ENCODE measurements at regions not wholly inside any gene's neighbourhood (a gene's known extent, or its start where the extent isn't known, plus 50 kb on each side); places are given as distances from the start of the nearest gene placed in this dataset.

DNA sequence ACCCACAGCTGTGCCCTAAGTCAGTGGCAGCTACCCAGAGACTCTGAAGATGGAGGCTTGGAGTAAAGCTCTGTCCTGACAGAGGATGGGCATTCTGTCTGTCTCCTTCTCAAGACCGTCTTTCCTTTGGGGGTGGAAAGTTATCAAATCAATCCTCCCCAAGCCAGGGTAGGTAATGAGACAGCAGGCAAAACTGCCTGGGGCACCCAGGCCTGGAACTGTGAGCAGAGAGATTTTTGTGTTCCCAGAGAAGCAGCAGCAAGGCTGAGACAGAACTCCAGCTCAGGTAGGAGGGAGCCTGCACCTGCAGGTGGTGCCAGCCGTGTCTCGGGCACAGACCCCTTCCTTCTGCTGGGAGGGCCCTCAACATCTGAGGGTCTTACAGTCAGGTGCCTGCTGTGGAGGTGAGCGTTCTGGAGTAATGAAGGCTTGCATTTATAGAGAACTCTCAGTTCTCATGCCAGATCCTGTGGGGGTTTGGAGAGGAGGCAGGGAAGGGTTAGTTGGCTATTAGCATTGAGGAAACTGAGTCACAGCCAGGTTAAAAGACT lies 95.6 kb downstream of the RIPK4 start:
- no peak for FAIRE-seq

DNA sequence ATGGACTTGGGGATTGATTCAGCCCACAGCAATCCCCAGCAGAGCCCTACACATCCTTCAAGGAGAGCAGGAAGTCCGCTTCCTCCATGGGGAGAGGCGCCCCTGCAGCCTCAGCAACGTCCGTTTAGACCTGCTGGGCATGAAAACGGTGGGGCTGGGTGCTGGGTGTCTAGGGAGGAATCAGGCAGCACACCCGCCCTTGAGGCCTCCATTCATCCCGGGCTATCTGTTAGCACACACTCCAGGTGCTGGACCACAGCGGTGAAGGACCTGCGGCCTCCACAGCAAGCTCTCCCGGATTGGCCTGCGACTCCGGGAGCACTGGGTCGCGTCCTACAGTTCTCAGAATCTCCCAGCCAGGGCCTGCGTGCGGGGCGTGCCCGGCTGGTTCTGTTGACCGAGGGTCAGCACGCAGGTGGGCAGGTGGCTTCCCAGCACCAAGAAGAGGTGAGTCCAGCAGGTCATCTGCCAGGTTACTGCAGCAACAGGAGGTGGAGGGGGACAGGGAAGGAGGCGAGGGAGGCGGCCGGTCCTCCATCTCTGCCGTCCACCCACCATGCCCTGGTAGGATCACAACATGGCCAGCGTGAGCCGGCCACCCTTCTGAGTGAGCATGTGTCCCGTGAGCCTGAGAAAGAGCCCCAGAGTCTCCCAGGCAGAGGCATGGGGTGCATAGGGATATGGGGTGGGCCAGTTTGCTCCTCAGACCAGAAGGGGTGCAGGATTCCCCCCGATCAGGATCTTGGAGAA lies 96.6 kb downstream of the RIPK4 start:
- no peak for FAIRE-seq

DNA sequence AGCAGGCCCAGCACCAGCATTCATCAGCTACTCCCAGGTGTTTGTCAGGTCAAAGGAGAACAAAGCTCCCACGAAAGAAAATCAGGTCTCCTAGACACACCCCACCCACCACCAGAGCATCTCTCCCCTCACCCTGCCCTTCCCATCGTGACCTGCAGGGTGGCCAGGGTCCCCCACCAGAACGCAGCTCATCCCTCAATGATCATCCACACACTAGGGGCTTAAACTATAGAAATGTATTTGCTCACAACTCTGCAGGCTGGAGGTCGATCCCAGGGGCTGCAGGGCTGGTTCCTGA lies 97.4 kb downstream of the RIPK4 start:
- no peak for FAIRE-seq

DNA sequence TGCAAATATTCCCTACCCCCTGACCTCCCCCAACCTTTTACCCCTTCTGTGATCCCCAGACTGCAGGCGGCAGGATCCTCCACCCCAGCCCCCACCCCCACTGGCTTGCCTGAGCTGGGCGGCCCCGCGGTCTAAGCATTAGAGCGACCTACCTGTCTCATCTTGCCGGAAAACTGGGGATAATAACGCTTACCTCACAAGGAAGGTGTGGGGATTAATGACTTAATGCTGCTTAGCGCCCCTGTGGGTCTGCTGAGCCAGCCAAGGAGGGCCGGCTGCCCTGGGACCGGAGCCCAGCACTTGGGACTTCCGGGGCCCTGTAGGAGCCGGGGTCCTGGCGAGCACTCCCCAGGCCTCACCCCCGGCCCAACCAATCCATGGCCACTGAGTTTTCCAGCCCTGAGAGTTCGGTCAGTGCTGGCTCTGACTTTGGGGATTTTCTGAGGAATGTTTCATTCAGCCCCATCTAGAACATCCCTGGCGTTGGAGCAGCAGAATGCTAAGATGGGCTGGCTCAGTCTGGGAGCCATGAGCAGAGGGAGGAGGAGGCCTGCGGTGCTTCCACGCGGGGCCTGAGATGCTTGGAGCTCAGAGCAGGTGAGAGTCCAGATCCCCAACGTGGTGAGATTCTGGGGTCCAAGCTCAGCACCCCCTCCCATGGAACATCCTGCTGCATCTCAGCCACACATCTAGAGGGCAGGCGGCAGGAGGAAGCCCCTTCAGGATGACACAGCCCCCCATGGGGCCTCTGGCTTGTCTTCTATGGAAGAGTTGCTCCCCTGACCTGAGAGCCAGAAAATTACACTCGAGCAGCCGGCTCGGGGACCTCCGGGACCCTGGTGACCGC lies 97.9 kb downstream of the RIPK4 start:
- FAIRE-seq: no peak

DNA sequence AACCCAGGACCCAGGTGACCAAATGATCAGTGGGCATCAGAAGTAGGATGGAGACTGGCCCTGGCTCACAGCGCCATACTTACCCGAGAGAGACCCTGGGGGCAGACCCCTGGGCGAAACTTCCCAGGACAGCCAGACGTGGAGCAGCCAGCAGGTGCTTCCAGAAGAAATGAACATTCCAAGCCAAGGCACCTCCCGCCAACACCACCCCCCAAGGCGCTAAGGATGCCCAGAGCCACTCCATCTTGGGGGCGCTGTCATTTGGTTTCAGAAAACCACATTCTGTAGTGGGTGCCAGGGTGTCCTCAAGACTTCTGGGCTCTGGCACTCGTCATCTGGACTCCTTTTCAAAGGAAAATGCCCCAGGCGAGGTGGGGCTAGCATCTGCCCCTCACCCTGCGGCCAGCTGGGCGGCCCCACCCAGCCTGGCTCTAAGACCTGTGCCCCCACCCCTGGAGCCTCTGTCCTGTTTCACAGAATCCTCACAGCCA lies 98.8 kb downstream of the RIPK4 start:
- FAIRE-seq: no peak

DNA sequence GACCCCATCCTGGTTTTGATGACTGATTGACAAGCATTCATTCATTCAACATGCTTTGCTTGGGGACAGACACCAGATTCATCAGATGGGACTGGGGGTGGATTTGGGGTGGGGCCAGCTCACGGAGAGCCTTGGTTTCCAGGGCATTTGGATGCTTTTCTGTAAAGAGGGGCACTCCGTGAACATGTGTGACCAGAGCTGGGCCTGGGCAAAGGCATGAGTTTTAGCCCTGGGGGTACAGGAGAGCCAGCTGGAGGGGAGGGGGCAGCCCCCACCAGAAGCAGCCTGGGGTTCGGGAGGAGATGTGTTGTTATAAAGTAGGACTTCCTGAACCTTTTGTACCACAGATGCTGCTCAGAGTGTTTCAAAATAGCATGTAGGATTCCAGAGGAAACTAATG lies 99.7 kb downstream of the RIPK4 start:
- no peak for FAIRE-seq

DNA sequence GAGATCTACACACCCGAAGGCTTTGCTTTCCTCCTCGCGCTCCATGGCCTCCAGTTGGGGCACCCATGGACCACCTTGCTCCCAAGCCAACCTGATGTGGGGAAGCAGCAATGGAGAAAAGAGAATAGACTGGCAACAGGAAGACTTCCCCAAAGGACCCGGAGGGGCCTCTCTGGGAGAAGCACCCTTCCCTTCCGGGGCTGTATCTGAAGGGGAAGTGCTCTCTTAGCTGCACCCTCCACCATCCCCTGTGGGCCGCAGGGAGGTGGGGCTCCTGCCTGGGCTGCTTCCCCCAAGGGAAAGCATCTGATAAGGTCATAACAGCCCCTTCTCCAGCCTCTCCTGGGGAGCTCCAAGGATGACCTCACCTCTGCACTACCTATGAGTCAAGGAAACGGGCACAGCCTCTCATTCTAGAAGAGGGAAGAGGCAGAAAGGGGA lies 100.2 kb downstream of the RIPK4 start:
- no peak for FAIRE-seq

DNA sequence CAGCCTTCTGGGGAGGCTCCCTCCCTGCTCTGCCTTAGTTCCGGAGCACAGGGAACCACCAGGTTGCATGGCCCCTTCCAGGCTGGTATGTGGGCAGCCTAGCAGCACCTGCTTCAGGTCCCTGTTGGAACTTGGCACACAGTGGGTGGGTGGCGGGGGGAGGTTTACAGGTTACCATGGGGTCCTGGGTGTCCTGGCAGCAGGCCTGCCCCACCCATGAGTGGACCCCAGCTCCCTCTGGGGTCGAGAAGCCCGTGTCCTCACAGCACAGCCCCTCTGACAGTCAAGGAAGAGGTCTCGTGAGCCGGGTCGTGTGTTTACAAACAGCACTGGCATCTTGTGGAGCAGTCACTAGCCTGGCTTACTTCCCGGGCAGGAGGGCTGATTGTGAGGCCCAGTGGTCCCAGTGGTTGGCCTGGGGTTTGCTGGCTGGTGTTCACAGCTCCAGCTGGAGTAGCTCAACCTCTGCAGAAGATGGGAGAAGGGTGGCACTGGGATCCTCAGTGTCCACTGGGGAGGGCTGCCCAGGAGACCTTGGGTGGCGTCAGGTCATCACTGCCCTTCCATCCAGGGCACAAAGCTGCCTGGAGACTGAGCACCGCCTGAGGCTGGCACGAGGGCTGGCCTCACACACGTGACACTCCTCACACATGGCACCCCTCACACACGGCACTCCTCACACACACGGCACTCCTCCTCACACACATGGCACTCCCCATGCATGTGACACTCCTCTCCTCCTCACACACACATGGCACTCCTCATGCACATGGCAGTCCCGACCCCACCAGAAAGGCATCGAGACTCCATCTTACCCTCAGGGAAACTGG lies 100.9 kb downstream of the RIPK4 start:
- FAIRE-seq: no peak

DNA sequence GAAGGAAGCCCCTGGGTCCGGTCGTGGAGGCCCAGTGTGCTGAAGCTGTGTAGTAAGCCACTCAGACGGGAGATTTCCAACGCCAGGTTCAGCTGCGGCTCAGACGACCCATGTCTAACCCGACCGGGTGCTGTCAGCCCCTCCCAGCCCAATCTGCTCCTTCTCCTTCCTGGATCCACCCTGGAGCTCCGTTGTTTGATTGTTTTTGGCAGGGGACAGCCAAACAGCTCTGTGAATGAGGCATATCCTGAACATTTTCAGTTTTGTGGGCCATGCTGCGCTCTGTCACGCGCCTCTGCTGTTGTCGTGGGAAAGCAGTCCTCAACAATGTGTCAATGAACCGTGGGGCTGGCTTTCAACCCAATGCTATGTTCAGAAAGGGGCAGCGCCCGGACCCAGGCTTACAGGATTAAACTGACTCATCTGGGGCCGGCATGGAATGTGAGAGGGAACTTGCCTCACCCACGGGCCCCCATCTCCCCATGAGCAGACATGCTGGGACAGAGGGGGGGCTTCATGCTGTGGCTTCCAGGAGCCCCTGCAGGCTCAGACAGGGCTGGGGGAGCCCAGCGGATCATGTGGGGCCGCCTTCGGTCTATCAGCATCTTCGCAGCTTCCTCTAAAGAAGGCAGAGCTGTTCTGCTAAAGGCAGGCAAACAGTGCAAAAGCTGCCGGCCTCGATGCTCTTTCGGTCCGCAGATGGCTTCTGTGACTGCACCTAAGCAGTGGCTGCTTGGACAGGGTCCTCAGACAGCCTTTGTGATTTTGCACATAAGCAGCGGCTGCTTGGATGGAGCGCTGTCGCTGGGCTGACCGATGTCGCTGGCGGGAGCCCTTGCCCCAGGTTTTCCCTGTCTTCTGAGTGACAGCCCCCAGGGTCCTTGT lies 101.7 kb downstream of the RIPK4 start:
- no peak for FAIRE-seq

DNA sequence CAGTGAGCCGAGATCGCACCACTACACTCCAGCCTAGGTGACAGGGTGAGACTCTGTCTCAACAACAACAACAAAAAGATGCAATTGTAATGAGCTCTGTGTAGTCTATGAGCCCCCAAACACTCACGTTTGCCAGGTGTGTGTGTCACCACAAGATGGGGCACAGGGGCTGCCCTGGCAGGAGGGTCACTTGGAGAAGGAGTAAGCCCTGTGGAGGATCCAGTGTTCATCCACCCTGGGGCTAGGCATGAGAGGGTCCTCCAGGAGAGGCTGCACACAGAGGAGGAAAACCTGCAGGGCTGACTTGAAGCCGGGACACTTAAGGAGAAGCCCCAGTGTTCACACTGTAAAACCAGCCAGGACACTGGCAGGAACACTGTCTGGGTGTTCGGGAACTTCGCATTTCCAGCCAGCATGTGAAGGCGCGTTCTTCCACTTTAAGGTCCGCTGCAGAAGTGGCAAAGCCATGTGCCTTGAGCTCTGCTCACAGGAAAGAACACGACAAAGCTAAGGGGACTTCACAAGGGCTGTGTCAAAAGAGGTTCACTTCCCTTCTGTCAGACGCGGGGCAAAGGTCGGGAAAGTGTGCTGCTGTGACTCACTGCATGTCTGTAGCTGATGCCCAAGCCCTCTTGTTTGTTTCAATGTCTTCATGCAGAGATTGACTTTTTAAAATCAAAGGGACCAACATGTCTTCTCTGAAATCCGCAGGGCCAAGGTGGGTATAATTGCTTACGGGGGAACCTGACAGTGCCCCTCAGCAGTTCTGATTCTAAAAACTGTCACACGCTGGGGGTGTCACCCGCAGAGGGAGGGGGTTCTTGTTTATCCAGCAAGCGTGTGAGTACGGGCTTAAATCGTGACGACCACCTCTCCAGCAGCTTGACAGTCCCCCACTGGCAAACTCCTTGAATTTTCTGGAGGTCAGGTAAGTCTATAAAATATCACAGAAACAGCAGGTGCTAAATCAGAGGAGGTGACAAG lies 102.8 kb downstream of the RIPK4 start:
- no peak for FAIRE-seq

DNA sequence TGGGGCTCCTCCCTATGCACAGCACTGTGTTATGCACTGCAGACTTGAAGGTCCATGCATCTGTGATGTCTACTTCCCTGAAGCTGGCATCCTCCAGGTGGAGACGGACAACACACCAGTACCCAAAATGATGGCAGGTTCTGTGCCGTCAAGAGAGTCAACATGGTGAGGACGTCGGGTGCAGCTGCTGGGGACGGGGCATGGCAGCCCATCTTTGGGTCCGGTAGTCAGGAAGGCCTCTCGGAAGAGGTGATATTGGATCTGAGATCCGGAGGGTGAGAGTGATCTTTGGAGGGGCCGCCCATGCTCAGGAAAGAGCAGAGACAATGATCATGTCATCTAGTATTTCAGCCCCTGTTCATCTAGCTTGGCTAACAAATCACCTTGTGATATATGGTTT lies 104.1 kb downstream of the RIPK4 start:
- FAIRE-seq: no peak

DNA sequence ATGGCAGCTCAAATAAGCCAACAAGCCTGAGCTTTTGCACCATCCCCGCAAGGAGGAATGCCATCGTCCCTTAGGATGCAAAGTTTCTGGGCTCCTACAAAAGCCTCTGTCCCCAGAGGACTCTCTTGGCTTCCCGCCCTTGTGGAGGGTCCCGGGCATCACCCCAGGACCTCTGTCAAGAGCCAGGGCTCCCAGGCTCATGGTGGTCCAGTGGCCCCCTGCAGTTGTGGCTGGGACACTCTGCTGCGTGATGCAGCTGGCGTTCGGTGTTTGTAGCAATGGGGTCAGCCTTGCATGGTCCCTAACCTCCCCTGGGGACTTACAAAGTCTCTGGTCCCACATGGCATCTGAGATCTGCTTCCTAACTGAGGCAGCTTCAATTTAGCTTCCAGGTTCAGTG lies 104.7 kb downstream of the RIPK4 start:
- no peak for FAIRE-seq

DNA sequence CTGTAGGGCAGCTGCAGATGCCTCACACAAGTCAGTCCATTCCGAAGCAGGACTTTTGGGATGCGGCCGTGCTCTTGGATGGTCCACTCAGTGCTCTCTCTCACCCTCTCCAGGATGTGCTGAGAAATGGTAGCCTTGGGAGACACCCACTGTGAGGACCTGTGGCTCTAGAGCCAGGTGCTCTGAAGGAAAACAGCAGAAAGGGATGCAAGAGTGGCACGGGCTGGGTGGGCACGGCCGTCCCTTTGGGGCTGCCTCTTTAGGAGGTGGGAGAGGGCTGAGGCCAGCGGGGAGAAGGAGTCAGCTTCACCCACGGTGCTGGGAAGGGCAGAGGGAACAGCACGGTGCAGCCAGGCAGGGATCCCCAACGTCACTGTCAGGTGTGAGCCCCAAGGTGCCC lies 106.1 kb downstream of the RIPK4 start:
- no peak for FAIRE-seq

DNA sequence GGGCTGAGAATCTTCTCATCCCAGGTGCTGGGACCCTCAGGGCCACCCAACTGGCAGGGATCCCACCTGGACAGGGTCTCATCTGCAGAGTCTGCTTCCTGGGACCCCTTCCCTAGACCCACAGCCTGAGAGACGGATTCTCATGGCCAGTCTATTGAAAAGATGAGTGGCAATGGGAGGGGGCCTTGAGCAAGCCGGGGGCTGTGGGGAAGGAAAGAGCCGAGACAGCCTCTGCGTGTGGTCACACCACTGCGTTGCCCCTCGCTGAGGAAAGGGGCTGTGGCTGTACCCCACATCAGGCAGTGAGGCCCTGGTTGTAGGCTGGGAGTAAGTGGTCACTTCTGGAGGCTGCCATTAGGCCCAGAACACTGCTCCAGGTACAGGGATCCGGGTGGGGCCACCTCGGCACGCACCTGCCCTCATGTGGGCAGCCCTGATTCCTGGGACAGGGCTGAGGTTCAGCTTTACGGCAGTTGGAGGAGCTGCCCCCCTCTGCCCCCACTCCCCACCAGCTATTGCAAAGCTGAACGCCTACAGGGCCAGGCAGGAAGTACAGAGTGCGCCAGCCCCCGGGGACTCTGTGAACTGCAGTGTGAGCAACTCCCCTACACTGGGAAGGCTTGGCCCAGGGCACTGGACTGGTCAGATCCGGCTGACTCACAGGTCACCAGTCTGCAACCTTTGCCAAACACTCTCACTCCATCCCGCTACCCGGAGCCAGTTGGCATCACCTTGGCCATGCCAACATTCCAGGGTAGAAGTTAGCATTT lies 106.9 kb downstream of the RIPK4 start:
- FAIRE-seq: no peak

DNA sequence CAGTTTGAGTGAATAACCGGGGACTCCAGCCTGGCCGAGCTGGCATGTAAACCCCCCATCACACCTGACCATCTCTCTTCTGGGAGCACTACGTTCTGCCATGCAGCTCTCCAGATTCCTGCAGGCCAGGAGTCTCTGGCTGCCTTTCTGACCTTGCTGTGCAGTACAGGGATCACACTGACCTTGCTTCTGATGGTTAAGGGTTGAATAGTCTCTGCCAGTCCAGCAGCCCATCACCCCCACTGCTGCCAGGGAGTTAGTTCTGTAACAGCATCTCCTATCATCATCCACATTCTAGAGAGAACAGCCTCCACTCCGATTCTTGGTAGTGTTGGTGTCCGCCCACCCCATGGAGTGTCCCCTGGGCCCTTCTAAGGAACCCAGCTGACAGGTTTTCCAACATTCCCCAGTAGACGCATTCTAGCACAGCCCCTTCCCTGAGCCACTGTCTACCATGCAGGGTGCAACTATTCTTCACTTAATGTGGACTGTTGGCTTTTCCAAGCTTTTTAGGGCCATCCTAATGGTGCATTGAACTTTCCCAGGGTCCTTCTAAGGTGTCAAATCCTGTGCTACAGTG lies 109.8 kb downstream of the RIPK4 start:
- FAIRE-seq: no peak

DNA sequence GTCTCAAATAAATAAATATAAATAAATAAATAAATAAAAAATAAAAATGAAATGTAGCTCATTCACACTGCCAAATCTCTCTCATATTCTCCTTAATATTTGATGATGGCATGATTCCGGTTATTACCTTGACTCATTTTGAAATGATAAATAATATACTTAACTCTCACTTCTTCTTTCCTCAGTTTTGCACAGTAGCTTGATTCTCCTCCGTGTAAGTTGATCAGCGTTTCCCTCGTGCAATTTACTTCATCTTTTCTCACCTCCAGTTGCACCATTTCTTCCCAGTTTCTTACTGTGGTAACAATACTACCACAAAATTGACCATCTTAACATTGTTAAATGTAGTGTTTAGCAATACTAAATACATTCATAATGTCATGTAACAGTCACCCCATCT lies 111.6 kb downstream of the RIPK4 start:
- FAIRE-seq: no peak

DNA sequence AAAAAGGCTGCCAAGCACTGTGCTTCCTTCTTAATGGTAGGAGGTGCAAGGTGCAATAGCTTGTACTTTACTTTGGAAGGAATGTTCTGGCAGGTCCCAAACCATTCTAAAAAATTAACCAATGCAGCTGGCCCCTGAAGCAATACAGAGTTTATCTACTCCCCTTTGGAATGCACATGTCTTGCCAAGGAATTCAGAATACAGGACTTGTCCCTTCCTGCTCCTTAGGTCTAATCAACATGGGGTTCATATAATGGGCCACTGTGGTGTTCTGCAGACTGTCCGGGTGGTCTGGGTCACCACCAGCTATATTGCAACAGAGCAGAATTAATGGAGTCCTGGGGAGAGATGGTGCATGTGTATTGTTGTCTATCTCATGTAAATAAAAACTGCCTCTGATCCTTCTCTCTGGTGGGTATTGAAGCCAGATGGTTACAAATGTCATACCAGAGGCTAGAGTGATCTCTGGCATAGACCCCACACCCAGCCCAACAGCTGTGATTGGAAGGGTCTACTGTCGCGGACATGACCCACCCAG lies 112.8 kb downstream of the RIPK4 start:
- no peak for FAIRE-seq

DNA sequence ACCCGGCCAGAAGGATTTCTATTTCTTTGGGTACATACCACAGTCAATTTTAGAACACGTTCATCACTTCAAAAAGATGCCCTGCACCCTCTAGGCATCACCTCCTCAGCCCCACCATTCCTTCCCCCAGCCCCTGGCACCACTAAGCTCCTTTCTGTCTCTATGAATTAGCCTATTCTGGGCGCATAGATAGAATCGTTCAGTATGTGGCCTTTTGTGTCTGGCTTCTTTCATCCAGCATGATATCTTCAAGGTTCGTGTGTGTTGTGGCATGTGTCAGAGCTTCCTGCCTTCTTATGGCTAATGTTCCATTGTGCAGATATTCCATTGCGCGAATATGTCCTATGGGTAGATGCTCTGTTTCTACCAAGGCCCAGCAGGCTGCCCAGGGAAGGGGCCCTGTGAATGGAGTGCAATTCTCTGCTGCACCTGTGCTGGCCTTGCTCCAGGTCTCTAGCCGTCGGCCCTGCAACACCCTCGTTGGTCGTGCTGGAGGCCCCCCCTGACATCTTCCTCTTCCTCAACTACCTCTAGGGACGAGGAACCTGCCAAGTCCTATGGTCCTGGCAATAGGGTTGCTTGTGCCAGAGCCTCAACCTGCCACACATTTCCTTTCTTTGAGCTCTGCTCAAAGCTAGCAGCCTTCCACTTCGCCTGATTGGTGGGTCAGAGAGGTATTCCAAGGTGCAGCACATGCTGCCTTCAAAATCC lies 113.5 kb downstream of the RIPK4 start:
- FAIRE-seq: no peak

DNA sequence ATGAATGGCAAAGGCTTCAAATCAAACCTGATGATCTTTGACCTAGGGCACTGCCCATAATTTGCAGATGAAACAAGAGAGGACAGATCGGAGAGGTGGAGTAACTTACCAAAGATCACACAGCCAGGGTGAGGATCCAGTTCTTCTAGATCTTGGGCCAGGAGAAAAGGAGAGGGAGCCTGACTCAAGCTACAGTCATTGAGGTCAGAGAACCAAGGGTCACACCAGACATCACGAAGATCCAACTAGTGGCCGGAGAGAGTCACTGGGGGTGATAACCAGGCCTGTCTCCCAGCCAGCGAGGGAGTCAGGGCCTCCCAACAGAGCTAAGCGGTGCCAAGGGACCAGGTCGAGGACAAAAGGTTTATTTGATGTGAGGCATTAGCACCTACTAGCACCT lies 115.0 kb downstream of the RIPK4 start:
- FAIRE-seq: no peak
